IMR-90 (cell line): ENCODE measurements at regions not wholly inside any gene's neighbourhood (a gene's known extent, or its start where the extent isn't known, plus 50 kb on each side); places are given as distances from the start of the nearest gene placed in this dataset.

ENCODE experiments used
- ATAC-seq: fragments of 200-7000 bp; cut with Tn5 transposase; 2 replicates; pipeline ENCODE4 v1.9.1; 2020; ENCODE audit warnings: low read depth, mild to moderate bottlenecking, moderate library complexity
- BruUV-seq: library from RNA; stranded (reverse); fragments of 400-500 nt; replicated peaks from 2 replicates; lab custom pipeline; 2021; lab: Mats Ljungman, UMichigan
- CTCF ChIA-PET: fragments of 300-600 bp; formaldehyde crosslinking; extraction: SDS; loops from one replicate; lab custom pipeline; 2021; ENCODE audit warnings: antibody characterized with exemption; lab: Yijun Ruan, JAX
- POLR2A ChIA-PET: fragments of 300-600 bp; sonication (Branson Sonifier 250); formaldehyde crosslinking; loops from one replicate; lab custom pipeline; 2022; ENCODE audit warnings: antibody characterized with exemption; ENCODE audit not compliant: unreplicated experiment; lab: Charles Lee
- DNase-seq: peaks from one replicate; pipeline ENCODE4 v3.0.0; 2013
- H2AFZ ChIP-seq: replicated peaks from 2 replicates; pipeline ENCODE3; 2013; ENCODE audit warnings: low read length, mild to moderate bottlenecking; ENCODE audit not compliant: poor library complexity
- H2AK5ac ChIP-seq: 2 replicates; pipeline ENCODE4 v1.6.1; 2013; ENCODE audit warnings: low read depth, low read length, inconsistent platforms
- H2AK9ac ChIP-seq: replicated peaks from 2 replicates; pipeline ENCODE3; 2013; ENCODE audit warnings: mild to moderate bottlenecking, low read depth, low read length, moderate library complexity; ENCODE audit not compliant: poor library complexity
- H2BK120ac ChIP-seq: 2 replicates; pipeline ENCODE4 v1.6.1; 2013; ENCODE audit warnings: low read depth, low read length, inconsistent platforms
- H2BK15ac ChIP-seq: 3 replicates; pipeline ENCODE4 v1.6.1; 2013; ENCODE audit warnings: low read depth, low read length, inconsistent platforms
- H2BK20ac ChIP-seq: 2 replicates; pipeline ENCODE4 v1.6.1; 2013; ENCODE audit warnings: low read depth, mild to moderate bottlenecking, inconsistent platforms, low read length, moderate library complexity
- H2BK5ac ChIP-seq: 2 replicates; pipeline ENCODE4 v1.6.1; 2013; ENCODE audit warnings: mild to moderate bottlenecking, low read depth, low read length, inconsistent platforms; ENCODE audit not compliant: poor library complexity, severe bottlenecking
- H3K14ac ChIP-seq: replicated peaks from 2 replicates; pipeline ENCODE4 v1.6.1; 2013; ENCODE audit warnings: low read depth, low read length, inconsistent platforms
- H3K18ac ChIP-seq: 2 replicates; pipeline ENCODE4 v1.6.1; 2013; ENCODE audit warnings: low read depth, low read length, control low read depth
- H3K23ac ChIP-seq: 2 replicates; pipeline ENCODE4 v1.6.1; 2013; ENCODE audit warnings: low read depth, low read length, inconsistent platforms
- H3K27ac ChIP-seq: 2 replicates; pipeline ENCODE4 v1.5.1; 2013; ENCODE audit warnings: mild to moderate bottlenecking, control low read depth, low read length; ENCODE audit not compliant: insufficient read depth
- H3K27me3 ChIP-seq: 2 replicates; pipeline ENCODE4 v1.6.1; 2013; ENCODE audit warnings: low read length; ENCODE audit not compliant: control insufficient read depth, insufficient read depth
- H3K36me3 ChIP-seq: 2 replicates; pipeline ENCODE4 v1.6.1; 2013; ENCODE audit warnings: low read length, mixed read lengths; ENCODE audit not compliant: control insufficient read depth, insufficient read depth
- H3K4ac ChIP-seq: 2 replicates; pipeline ENCODE4 v1.6.1; 2013; ENCODE audit warnings: low read depth, low read length, inconsistent platforms
- H3K4me1 ChIP-seq: 2 replicates; pipeline ENCODE4 v1.6.1; 2013; ENCODE audit warnings: low read length, mixed read lengths; ENCODE audit not compliant: control insufficient read depth, insufficient read depth
- H3K4me2 ChIP-seq: 2 replicates; pipeline ENCODE4 v1.6.1; 2013; ENCODE audit warnings: low read depth, mild to moderate bottlenecking, control low read depth, low read length, moderate library complexity
- H3K4me3 ChIP-seq: 2 replicates; pipeline ENCODE4 v1.5.1; 2013; ENCODE audit warnings: low read depth, mild to moderate bottlenecking, control low read depth, low read length, moderate library complexity; ENCODE audit not compliant: insufficient read depth
- H3K56ac ChIP-seq: 2 replicates; pipeline ENCODE4 v1.6.1; 2013; ENCODE audit warnings: low read length, inconsistent platforms; ENCODE audit not compliant: insufficient read depth; ENCODE audit errors: extremely low read depth
- H3K79me1 ChIP-seq, 2 experiments: 2 replicates each; pipeline ENCODE4 v1.6.1; 2013; ENCODE audit warnings: low read length in 2 of 2, inconsistent platforms in 1 of 2, low read depth in 1 of 2
- H3K9ac ChIP-seq: 2 replicates; pipeline ENCODE4 v1.6.1; 2013; ENCODE audit warnings: low read depth, low read length, control low read depth
- H3K9me1 ChIP-seq: 2 replicates; pipeline ENCODE4 v1.6.1; 2013; ENCODE audit warnings: low read length, inconsistent platforms; ENCODE audit not compliant: insufficient read depth
- H3K9me3 ChIP-seq: 2 replicates; pipeline ENCODE4 v1.6.1; 2013; ENCODE audit warnings: low read length; ENCODE audit not compliant: control insufficient read depth, insufficient read depth
- H4K20me1 ChIP-seq: 2 replicates; pipeline ENCODE4 v1.6.1; 2013; ENCODE audit warnings: low read length, inconsistent platforms; ENCODE audit not compliant: insufficient read depth
- H4K5ac ChIP-seq: 2 replicates; pipeline ENCODE4 v1.6.1; 2013; ENCODE audit warnings: mild to moderate bottlenecking, low read depth, low read length, control low read depth
- H4K8ac ChIP-seq, 2 experiments: 2 replicates each; pipeline ENCODE4 v1.6.1; 2013; ENCODE audit warnings: low read depth in 2 of 2, low read length in 2 of 2, control low read depth in 1 of 2, inconsistent platforms in 1 of 2
- H4K91ac ChIP-seq: 2 replicates; pipeline ENCODE4 v1.6.1; 2013; ENCODE audit warnings: low read depth, low read length, inconsistent platforms; ENCODE audit not compliant: insufficient read depth
- CTCF ChIP-seq: conservative IDR thresholded peaks from 2 replicates; pipeline ENCODE4 v1.5.1; 2012; ENCODE audit warnings: mild to moderate bottlenecking, low read depth, low read length, improper control_type of control experiment
- MAFK ChIP-seq: IDR thresholded peaks from 2 replicates; pipeline ENCODE4 v1.6.1; 2012; ENCODE audit warnings: low read depth, low read length, improper control_type of control experiment
- MAZ ChIP-seq: IDR thresholded peaks from 2 replicates; pipeline ENCODE4 v1.6.1; 2012; ENCODE audit warnings: low read depth, mild to moderate bottlenecking, low read length, improper control_type of control experiment, moderate library complexity, borderline replicate concordance
- MXI1 ChIP-seq: IDR thresholded peaks from 2 replicates; pipeline ENCODE4 v1.6.1; 2012; ENCODE audit warnings: low read depth, mild to moderate bottlenecking, low read length, moderate library complexity, borderline replicate concordance
- POLR2A ChIP-seq: IDR thresholded peaks from 2 replicates; pipeline ENCODE4 v1.6.1; 2012; ENCODE audit warnings: mild to moderate bottlenecking, low read depth, low read length
- RFX5 ChIP-seq: IDR thresholded peaks from 2 replicates; pipeline ENCODE4 v1.8.0; 2012; ENCODE audit warnings: low read depth, mild to moderate bottlenecking, low read length, moderate library complexity
- USF2 ChIP-seq: fragments of 150-350 bp; IDR thresholded peaks from 2 replicates; pipeline ENCODE4 v1.6.1; 2017; ENCODE audit warnings: mild to moderate bottlenecking, antibody characterized with exemption, low read length, low read depth
- WGBS, 2 experiments: methylation state at CpG; one replicate each; pipeline versions ENCODE4 v1.1.5 to v1.1.7; 2013; ENCODE audit warnings: missing lambda C conversion rate in 2 of 2; ENCODE audit not compliant: insufficient read length in 1 of 2; ENCODE audit errors: extremely low coverage in 2 of 2; 5-methylcytosine and 5-hydroxymethylcytosine counted together
- dilution Hi-C: fragments of 300-500 bp; cut with HindIII; formaldehyde crosslinking; loops from one replicate; pipeline ENCODE4 v1.14.3; 2018; ENCODE audit warnings: low sequenced_read_pairs; ENCODE audit not compliant: unreplicated experiment
- in situ Hi-C: fragments of 300-500 bp; cut with MboI; formaldehyde crosslinking; loops from 3 replicates; pipeline ENCODE4 v1.14.3; 2019; ENCODE audit warnings: low sequenced_read_pairs, inconsistent platforms, mixed read lengths
- intact Hi-C: fragments of 100-400 bp; cut with micrococcal nuclease; formaldehyde crosslinking; loops from 2 replicates; pipeline ENCODE4 v1.10.0; 2022

- no peak overlapping the region for H3K27ac ChIP-seq
- in situ Hi-C loops (no loop called here), dilution Hi-C loops (no loop called here), intact Hi-C loops (no loop called here)
- no peaks in the 10 kb centered on the region for H3K36me3 ChIP-seq
- H4K8ac ChIP-seq: no peak overlapping the region
- BruUV-seq: no TSS peak
- ATAC-seq (no peak), DNase-seq (no peak)
- H3K9me3 ChIP-seq: peaks cover 2% of the 10 kb centered on the region; the same call in 1 of the 2 replicates
- no peak overlapping the region for H2BK120ac ChIP-seq
- no peak overlapping the region for H3K14ac ChIP-seq
- ChIA-PET POLR2A (no interaction called here), CTCF (interaction anchor here (1.3 to 1.4 kb wide), 2 partner anchors 10 to 16 kb away, joined by 5 read pairs; no protein-coding TSS in a partner anchor)
- H4K5ac ChIP-seq: no peak overlapping the region
- no peak overlapping the region for H3K4me2 ChIP-seq
- H3K4me1 ChIP-seq: no peaks in the 10 kb centered on the region; the same call in 1 of the 2 replicates
- H4K91ac ChIP-seq: no peak overlapping the region
- no peaks in the 10 kb centered on the region; the same call in 1 of the 2 replicates for H3K27me3 ChIP-seq
- no peak overlapping the region for H2AK5ac ChIP-seq
- no peaks in the 10 kb centered on the region for H4K20me1 ChIP-seq
- H2BK15ac ChIP-seq: no peak overlapping the region
- H2BK20ac ChIP-seq: no peak overlapping the region
- H3K56ac ChIP-seq: no peak overlapping the region
- no peak overlapping the region for H3K18ac ChIP-seq
- H3K4me3 ChIP-seq: no peak overlapping the region
- no peak overlapping the region for H2BK5ac ChIP-seq
- no CpG with 5 or more reads among the region's 4 CpGs for WGBS, 2 experiments
- H3K79me1 ChIP-seq: no peaks in the 10 kb centered on the region
- H3K9me1 ChIP-seq: no peaks in the 10 kb centered on the region
- no peak overlapping the region; the same call in 1 of the 2 replicates for H3K9ac ChIP-seq
- no peak overlapping the region for H3K4ac ChIP-seq
- no peak overlapping the region for H2AFZ ChIP-seq
- H3K23ac ChIP-seq: no peak overlapping the region
- TF ChIP-seq RFX5 (no peak), MXI1 (no peak), MAFK (no peak), CTCF (no peak), POLR2A (no peak), USF2 (no peak), MAZ (no peak)
- H2AK9ac ChIP-seq: no peak overlapping the region
Observed at GRCh38 chr5:54851449-54851848, 133.9 kb downstream of the ESM1 start.
